ENCODE measurements at regions not wholly inside any gene's neighbourhood (a gene's known extent, or its start where the extent isn't known, plus 50 kb on each side); places are given as distances from the start of the nearest gene placed in this dataset.

DNA sequence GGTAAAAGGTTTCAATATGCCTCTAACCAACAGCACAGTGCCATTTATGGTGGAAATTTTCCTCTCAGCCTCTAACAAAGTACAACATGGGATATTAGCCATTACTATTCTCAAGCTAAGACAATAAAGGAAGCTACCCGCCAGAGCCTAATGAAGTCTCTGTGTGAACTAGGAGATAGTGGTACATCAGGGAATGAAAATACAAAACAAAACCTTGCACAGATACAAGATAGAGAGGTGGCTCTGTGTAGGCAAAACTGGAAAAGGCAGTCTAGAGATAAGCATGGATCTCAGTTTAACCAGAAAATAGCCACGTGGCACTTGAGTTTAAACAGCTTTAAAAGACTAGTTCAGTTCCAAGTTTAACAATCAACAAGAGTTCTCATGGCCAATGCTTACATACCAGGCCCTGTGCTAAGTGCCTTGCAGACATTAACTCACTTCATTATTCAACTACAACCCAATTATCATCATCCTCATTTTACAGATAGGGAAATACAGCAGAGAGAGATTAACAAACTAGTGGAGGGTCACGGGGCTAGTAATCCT is 279.3 kb downstream of the IGSF11 start:
- Histone ChIP-seq H3K27ac (no peak overlapping the region), H3K27me3 (replicated peaks; ENCODE audit: insufficient read depth) (no peaks in the 10 kb centered on the region), H3K36me3 (no peaks in the 10 kb centered on the region), H3K4me3 (no peak overlapping the region), H3K9me3 (no peaks in the 10 kb centered on the region), H3K4me1 (replicated peaks) (no peaks in the 10 kb centered on the region)
- DNase-seq (ENCODE audit: low spot score), result no peak
- intact Hi-C loops (cut with DNase I), result no loop called here
- WGBS, result 66% methylated on average over 3 of the region's 3 CpGs
- TF ChIP-seq POLR2A (IDR thresholded peaks at IDR 0.05), result no peak

DNA sequence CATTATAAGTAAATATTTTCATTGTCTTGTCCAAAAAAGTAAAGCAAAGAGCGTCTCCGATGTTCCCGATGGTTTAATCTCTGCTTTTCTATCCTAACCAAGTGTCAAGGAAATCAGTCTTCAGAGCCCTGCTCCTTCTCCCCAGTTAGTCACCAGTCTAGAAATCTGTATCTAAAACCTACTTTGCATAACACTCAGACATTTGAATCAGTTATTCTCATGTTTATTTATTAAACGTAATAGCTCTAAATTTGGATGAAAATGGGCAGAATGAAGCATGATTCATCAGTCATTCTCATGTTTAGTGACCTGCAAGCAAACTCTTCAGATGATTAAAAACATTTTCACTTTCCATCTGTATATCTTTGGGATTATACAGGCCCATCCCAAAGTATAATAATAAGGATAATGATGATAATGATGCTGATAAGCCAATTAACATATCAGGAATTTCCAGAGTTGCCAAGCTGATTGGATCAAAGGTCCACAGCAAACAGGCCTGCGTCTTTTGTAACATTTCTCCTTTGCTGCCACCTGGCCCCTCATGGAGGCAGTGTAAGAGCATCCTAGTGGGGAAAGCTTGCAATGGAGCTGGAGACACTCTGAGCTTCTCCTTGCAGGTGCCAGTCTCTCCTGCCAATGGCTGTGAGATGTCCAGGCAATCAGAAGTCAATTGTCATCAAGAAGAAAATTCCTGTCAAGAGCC is 273.9 kb downstream of the IGSF11 start:
- no peak overlapping the region for H3K4me3 ChIP-seq
- H3K9me3 ChIP-seq, result no peaks in the 10 kb centered on the region
- H3K4me1 ChIP-seq (replicated peaks), result no peaks in the 10 kb centered on the region
- TF ChIP-seq POLR2AphosphoS5 (IDR thresholded peaks at IDR 0.05), result no peak
- no peak for TF ChIP-seq POLR2A (IDR thresholded peaks at IDR 0.05)
- TF ChIP-seq, protein P1, sequence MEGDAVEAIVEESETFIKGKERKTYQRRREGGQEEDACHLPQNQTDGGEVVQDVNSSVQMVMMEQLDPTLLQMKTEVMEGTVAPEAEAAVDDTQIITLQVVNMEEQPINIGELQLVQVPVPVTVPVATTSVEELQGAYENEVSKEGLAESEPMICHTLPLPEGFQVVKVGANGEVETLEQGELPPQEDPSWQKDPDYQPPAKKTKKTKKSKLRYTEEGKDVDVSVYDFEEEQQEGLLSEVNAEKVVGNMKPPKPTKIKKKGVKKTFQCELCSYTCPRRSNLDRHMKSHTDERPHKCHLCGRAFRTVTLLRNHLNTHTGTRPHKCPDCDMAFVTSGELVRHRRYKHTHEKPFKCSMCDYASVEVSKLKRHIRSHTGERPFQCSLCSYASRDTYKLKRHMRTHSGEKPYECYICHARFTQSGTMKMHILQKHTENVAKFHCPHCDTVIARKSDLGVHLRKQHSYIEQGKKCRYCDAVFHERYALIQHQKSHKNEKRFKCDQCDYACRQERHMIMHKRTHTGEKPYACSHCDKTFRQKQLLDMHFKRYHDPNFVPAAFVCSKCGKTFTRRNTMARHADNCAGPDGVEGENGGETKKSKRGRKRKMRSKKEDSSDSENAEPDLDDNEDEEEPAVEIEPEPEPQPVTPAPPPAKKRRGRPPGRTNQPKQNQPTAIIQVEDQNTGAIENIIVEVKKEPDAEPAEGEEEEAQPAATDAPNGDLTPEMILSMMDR (IDR thresholded peaks at IDR 0.05), result no peak
- no peak overlapping the region for H3K27ac ChIP-seq
- H3K36me3 ChIP-seq, result no peaks in the 10 kb centered on the region
- DNase-seq (ENCODE audit: low spot score), result no peak
- 26% methylated on average over 5 of the region's 5 CpGs for WGBS
- intact Hi-C loops (cut with DNase I), result no loop called here
- no peaks in the 10 kb centered on the region for H3K27me3 ChIP-seq (replicated peaks; ENCODE audit: insufficient read depth)

DNA sequence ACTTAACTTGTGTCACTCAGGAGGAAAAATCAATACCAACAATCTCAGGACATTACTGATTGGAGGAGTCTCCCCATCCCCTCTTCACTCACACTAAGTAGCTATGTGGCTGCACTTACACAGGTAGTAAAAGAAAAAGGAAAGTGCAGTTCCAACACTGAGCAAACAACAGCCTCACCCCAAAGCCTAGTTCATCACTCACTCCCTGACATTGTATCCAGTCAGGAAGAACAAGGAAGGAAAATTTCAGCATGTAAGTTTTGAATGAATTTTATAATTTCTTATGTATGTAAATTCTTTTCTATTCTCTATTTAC is 273.4 kb downstream of the IGSF11 start:
- Histone ChIP-seq H3K36me3 (no peaks in the 10 kb centered on the region), H3K27me3 (replicated peaks; ENCODE audit: insufficient read depth) (no peaks in the 10 kb centered on the region), H3K27ac (no peak overlapping the region), H3K9me3 (no peaks in the 10 kb centered on the region), H3K4me3 (no peak overlapping the region), H3K4me1 (replicated peaks) (no peaks in the 10 kb centered on the region)
- intact Hi-C loops (cut with DNase I), result no loop called here
- no peak for DNase-seq (ENCODE audit: low spot score)
- TF ChIP-seq POLR2AphosphoS5 (IDR thresholded peaks at IDR 0.05), result no peak
- TF ChIP-seq, protein P1 (IDR thresholded peaks at IDR 0.05), result no peak

DNA sequence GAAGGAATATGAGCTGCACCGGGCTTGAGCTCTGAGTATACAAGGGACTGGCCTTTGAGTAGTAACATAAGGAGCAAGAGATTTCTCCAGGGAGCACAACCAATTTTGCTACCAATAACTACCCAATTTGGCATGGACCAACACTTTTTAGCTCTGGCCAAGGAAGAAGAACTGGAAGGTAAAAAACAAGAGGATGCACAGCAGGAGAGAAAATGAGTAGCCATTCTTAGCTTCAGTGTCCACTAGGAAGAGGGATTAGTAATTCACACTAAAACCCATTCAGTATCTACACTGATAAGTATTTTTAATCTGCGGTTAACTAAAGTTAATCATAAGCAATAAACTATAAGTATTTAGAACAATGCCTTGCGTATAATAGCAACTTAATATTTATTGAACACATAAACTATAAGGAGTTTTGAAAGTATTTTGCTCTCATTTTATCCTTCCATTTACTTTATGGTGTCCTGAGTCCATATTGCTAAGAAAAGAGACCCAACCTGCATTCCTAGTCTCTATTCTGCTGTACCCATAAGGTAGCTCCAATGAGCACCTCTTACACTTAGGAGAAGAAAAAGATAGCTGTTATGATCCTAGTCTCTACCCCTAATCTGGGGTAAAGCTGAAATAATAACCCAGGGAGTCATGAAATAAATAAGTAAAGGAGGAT is 268.9 kb downstream of the IGSF11 start:
- no peaks in the 10 kb centered on the region for H3K27me3 ChIP-seq (replicated peaks; ENCODE audit: insufficient read depth)
- no peaks in the 10 kb centered on the region for H3K36me3 ChIP-seq
- no peak for DNase-seq (ENCODE audit: low spot score)
- intact Hi-C loops (cut with DNase I), result no loop called here
- no peaks in the 10 kb centered on the region for H3K9me3 ChIP-seq
- H3K4me3 ChIP-seq, result no peak overlapping the region
- TF ChIP-seq POLR2A (IDR thresholded peaks at IDR 0.05) (no peak), POLR2AphosphoS5 (IDR thresholded peaks at IDR 0.05) (no peak)
- TF ChIP-seq, protein P1 (IDR thresholded peaks at IDR 0.05), result no peak
- H3K27ac ChIP-seq, result no peak overlapping the region
- no peaks in the 10 kb centered on the region for H3K4me1 ChIP-seq (replicated peaks)
- 90% methylated on average over 3 of the region's 3 CpGs for WGBS

DNA sequence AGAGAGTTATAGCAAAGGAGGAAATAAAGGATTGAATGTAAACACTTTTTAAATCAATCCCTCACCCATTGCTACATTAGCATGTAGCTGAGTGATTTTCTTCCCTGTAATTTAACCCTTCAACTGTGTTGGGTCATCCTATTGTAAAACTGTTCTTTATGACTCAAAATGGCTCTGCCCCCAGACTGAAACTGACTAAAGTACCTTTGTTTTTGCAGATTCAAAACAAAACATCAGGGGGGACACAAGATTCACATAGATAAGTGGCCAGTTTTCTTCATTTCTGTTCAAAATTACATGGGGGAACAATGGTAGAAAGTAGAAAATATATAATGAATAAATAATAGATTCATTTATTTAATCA is 268.4 kb downstream of the IGSF11 start:
- no peak for DNase-seq (ENCODE audit: low spot score)
- TF ChIP-seq POLR2A (IDR thresholded peaks at IDR 0.05) (no peak), POLR2AphosphoS5 (IDR thresholded peaks at IDR 0.05) (no peak)
- TF ChIP-seq, protein P1 (IDR thresholded peaks at IDR 0.05), result no peak
- no peaks in the 10 kb centered on the region for H3K4me1 ChIP-seq (replicated peaks)
- no peaks in the 10 kb centered on the region for H3K27me3 ChIP-seq (replicated peaks; ENCODE audit: insufficient read depth)
- H3K9me3 ChIP-seq, result no peaks in the 10 kb centered on the region
- H3K36me3 ChIP-seq, result no peaks in the 10 kb centered on the region
- intact Hi-C loops (cut with DNase I), result no loop called here
- H3K4me3 ChIP-seq, result no peak overlapping the region
- no peak overlapping the region for H3K27ac ChIP-seq

Data from prostate gland (tissue), 2 donors.